Endothelial cell of umbilical vein (primary cell): ENCODE measurements at regions not wholly inside any gene's neighbourhood (a gene's known extent, or its start where the extent isn't known, plus 50 kb on each side); places are given as distances from the start of the nearest gene placed in this dataset.

Experiments used
- BruUV-seq: library from RNA; stranded (reverse); fragments of 400-500 nt; replicated peaks from 2 replicates; lab custom pipeline; 2021; lab: Mats Ljungman, UMichigan
- CTCF ChIA-PET: fragments of 300-600, 350-600 bp; sonication (Branson Sonifier 250); formaldehyde crosslinking; loops from one replicate; lab custom pipeline; 2021; ENCODE audit warnings: antibody characterized with exemption, inconsistent platforms; lab: Charles Lee
- POLR2A ChIA-PET: fragments of 300-600, 350-600 bp; sonication (Branson Sonifier 250); formaldehyde crosslinking; loops from one replicate; lab custom pipeline; 2021; ENCODE audit warnings: antibody characterized with exemption, inconsistent platforms; lab: Charles Lee
- DNase-seq: peaks from one replicate; pipeline ENCODE4 v3.0.0-alpha.2; 2011; ENCODE audit warnings: low read depth, low spot score
- FAIRE-seq: peaks from 2 replicates; lab custom pipeline; 2011; peaks lifted over from hg19 to GRCh38; lab: Jason Lieb, UNC
- H2AFZ ChIP-seq: 2 replicates; pipeline ENCODE4 v1.6.0; 2012; ENCODE audit warnings: low read depth, low read length, control low read depth, inconsistent platforms
- H3K27ac ChIP-seq: 2 replicates; pipeline ENCODE4 v1.5.1; 2011; ENCODE audit warnings: low read depth, mild to moderate bottlenecking, control low read depth, low read length, moderate library complexity; ENCODE audit not compliant: insufficient read depth
- H3K27me3 ChIP-seq, 2 experiments: 2 replicates each; pipeline versions ENCODE4 v1.6.0 to v1.6.1; 2011; ENCODE audit warnings: low read length in 2 of 2, mixed read lengths in 1 of 2; ENCODE audit not compliant: control insufficient read depth in 2 of 2, insufficient read depth in 2 of 2
- H3K36me3 ChIP-seq, 2 experiments: 2 replicates in 1 of 2; 3 replicates in 1 of 2; pipeline ENCODE4 v1.5.1; 2011; ENCODE audit warnings: low read length in 2 of 2, mild to moderate bottlenecking in 1 of 2, moderate library complexity in 1 of 2; ENCODE audit not compliant: control insufficient read depth in 2 of 2, insufficient read depth in 2 of 2; ENCODE audit errors: extremely low read depth in 1 of 2
- H3K4me1 ChIP-seq: 3 replicates; pipeline ENCODE4 v1.5.1; 2011; ENCODE audit warnings: mild to moderate bottlenecking, low read length; ENCODE audit not compliant: control insufficient read depth, insufficient read depth; ENCODE audit errors: extremely low read depth
- H3K4me2 ChIP-seq: 2 replicates; pipeline ENCODE4 v1.6.1; 2011; ENCODE audit warnings: low read length, control low read depth, mixed read lengths; ENCODE audit not compliant: insufficient read depth
- H3K4me3 ChIP-seq, 3 experiments: fragments of 200-600 bp in 1 of 3; sonication (generic), shearing (Covaris generic) in 1 of 3; replicated peaks in 1 of 3; 2 replicates each; pipeline ENCODE4 v1.5.1; 2011 to 2016; ENCODE audit warnings: control low read depth in 3 of 3, low read length in 3 of 3, mild to moderate bottlenecking in 2 of 3, inconsistent platforms in 1 of 3, low read depth in 1 of 3, moderate library complexity in 1 of 3; ENCODE audit not compliant: insufficient read depth in 1 of 3
- H3K79me2 ChIP-seq: 2 replicates; pipeline ENCODE4 v1.6.0; 2012; ENCODE audit warnings: low read length, inconsistent platforms; ENCODE audit not compliant: control insufficient read depth, insufficient read depth
- H3K9ac ChIP-seq: replicated peaks from 2 replicates; pipeline ENCODE3; 2011; ENCODE audit warnings: low read length, control low read depth; ENCODE audit not compliant: insufficient read depth; ENCODE audit errors: extremely low read depth
- H3K9me1 ChIP-seq: replicated peaks from 3 replicates; pipeline ENCODE4 v1.6.0; 2011; ENCODE audit warnings: mild to moderate bottlenecking, low read length; ENCODE audit not compliant: control insufficient read depth, insufficient read depth; ENCODE audit errors: extremely low read depth
- H3K9me3 ChIP-seq: replicated peaks from 2 replicates; pipeline ENCODE4 v1.5.1; 2012; ENCODE audit warnings: low read length, inconsistent platforms; ENCODE audit not compliant: control insufficient read depth, insufficient read depth
- H4K20me1 ChIP-seq: replicated peaks from 2 replicates; pipeline ENCODE3; 2011; ENCODE audit warnings: mild to moderate bottlenecking, low read length; ENCODE audit not compliant: control insufficient read depth, insufficient read depth; ENCODE audit errors: extremely low read depth
- CTCF ChIP-seq, 2 donors: IDR thresholded peaks; 1 replicate in 1 of 2; 2 replicates in 1 of 2; pipeline ENCODE4 v1.5.1; 2011; ENCODE audit warnings: low read length in 2 of 2, mild to moderate bottlenecking in 2 of 2, moderate library complexity in 2 of 2, control low read depth in 1 of 2, inconsistent platforms in 1 of 2, low read depth in 1 of 2; ENCODE audit not compliant: insufficient read depth in 1 of 2; ENCODE audit errors: extremely low read depth in 1 of 2
- EZH2 ChIP-seq: IDR thresholded peaks from 2 replicates; pipeline ENCODE4 v1.6.1; 2012; ENCODE audit warnings: borderline replicate concordance, low read depth, mild to moderate bottlenecking, moderate library complexity, low read length, inconsistent platforms; ENCODE audit not compliant: severe bottlenecking
- GATA2 ChIP-seq: IDR thresholded peaks from 2 replicates; pipeline ENCODE4 v1.7.0; 2011; ENCODE audit warnings: low read depth, mild to moderate bottlenecking, moderate library complexity, mixed read lengths, low read length; ENCODE audit not compliant: insufficient read length, insufficient read depth
- JUN ChIP-seq: IDR thresholded peaks from 2 replicates; pipeline ENCODE4 v1.6.1; 2011; ENCODE audit warnings: borderline replicate concordance, low read depth; ENCODE audit not compliant: insufficient read length, insufficient read depth
- MAX ChIP-seq: IDR thresholded peaks from 2 replicates; pipeline ENCODE4 v1.6.1; 2011; ENCODE audit not compliant: insufficient read depth, insufficient read length
- MYC ChIP-seq: IDR thresholded peaks from one replicate; pipeline ENCODE4 v1.6.1; 2011; ENCODE audit warnings: mild to moderate bottlenecking, low read depth, low read length
- POLR2A ChIP-seq: IDR thresholded peaks from 2 replicates; pipeline ENCODE4 v1.6.1; 2012; ENCODE audit warnings: low read depth, mild to moderate bottlenecking, control low read depth, low read length
- POLR2AphosphoS5 ChIP-seq: IDR thresholded peaks from 2 replicates; pipeline ENCODE4 v1.6.1; 2012; ENCODE audit warnings: low read depth, mild to moderate bottlenecking, control low read depth, low read length, moderate library complexity; ENCODE audit not compliant: insufficient read depth
- dilution Hi-C: fragments of 300-500 bp; cut with MboI; formaldehyde crosslinking; loops from one replicate; pipeline ENCODE4 v1.15.0; 2019; ENCODE audit warnings: low sequenced_read_pairs; ENCODE audit not compliant: extremely low pct_ligation_motif_present
- intact Hi-C: fragments of 100-400 bp; cut with micrococcal nuclease; formaldehyde crosslinking; loops from one replicate; pipeline ENCODE4 v1.10.0; 2022

DNA sequence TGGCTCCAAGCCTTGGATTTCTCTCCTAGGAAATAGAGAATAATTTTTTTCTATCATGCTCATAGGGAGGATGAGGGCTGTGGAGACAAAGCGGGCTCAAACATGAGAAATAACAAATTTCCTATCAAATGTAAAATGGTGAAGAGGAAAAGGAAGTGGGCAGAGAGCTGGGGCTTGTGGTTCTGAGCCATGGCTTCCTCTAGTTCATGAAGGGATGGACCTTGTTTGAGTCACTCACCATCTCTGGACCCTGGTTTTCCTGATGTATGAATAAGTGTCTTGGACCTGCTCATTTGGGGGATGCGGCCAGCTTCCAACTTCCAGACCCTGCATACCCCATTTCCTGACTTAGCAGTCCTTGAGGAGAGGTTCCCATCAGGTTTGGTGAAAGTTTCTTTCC is 63.0 kb downstream of the MSX1 start:
- ChIA-PET CTCF (no interaction called here), POLR2A (no interaction called here)
- DNase-seq: no peak
- dilution Hi-C loops (no loop called here), intact Hi-C loops (no loop called here)
- H3K27ac ChIP-seq: no peak overlapping the region
- TF ChIP-seq POLR2AphosphoS5 (no peak), GATA2 (no peak), MYC (no peak), POLR2A (no peak), MAX (no peak), EZH2 (no peak), CTCF (IDR thresholded peaks at IDR 0.05; ENCODE audit: extremely low read depth in 1 of 2, insufficient read depth in 1 of 2, low read depth in 1 of 2, low read length in 2 of 2) (no peak), JUN (no peak)
- no peak overlapping the region for H3K4me2 ChIP-seq
- no peaks in the 10 kb centered on the region for H3K9me1 ChIP-seq
- no peaks in the 10 kb centered on the region for H3K36me3 ChIP-seq
- H3K4me1 ChIP-seq: no peaks in the 10 kb centered on the region
- FAIRE-seq: no peak
- no peaks in the 10 kb centered on the region for H3K9me3 ChIP-seq
- H3K9ac ChIP-seq: no peak overlapping the region
- H3K27me3 ChIP-seq: no peaks in the 10 kb centered on the region
- H4K20me1 ChIP-seq: no peaks in the 10 kb centered on the region
- no peak overlapping the region for H2AFZ ChIP-seq
- H3K4me3 ChIP-seq: no peak overlapping the region
- BruUV-seq: no TSS peak
- H3K79me2 ChIP-seq: no peaks in the 10 kb centered on the region
